ENCODE measurements at regions not wholly inside any gene's neighbourhood (a gene's known extent, or its start where the extent isn't known, plus 50 kb on each side); places are given as distances from the start of the nearest gene placed in this dataset.

GRCh38 chr18:11553098-11553940 is 56.1 kb upstream of the SLC35G4 start:
- ATAC-seq, result peak in 1 of 2 donors; percentile 53

- no peak for ATAC-seq
Observed at GRCh38 chr18:11548916-11549551, 60.4 kb upstream of the SLC35G4 start.

GRCh38 chr18:11548396-11548795 is 61.0 kb upstream of the SLC35G4 start:
- ATAC-seq, result no peak

GRCh38 chr18:11544060-11544633 is 65.2 kb upstream of the SLC35G4 start:
- ATAC-seq, result no peak

GRCh38 chr18:11541179-11541578 is 68.2 kb upstream of the SLC35G4 start:
- ATAC-seq, result no peak

GRCh38 chr18:11533942-11534496 is 75.4 kb upstream of the SLC35G4 start:
- ATAC-seq, result no peak

GRCh38 chr18:11533513-11533890 is 75.9 kb upstream of the SLC35G4 start:
- no peak for ATAC-seq

GRCh38 chr18:11532758-11533512 is 76.5 kb upstream of the SLC35G4 start:
- ATAC-seq, result no peak

- ATAC-seq, result no peak
Observed at GRCh38 chr18:11529081-11529480, 80.3 kb upstream of the SLC35G4 start.

GRCh38 chr18:11526675-11527074 is 82.7 kb upstream of the SLC35G4 start:
- ATAC-seq, result no peak

GRCh38 chr18:11523804-11524203 is 85.6 kb upstream of the SLC35G4 start:
- no peak for ATAC-seq

- ATAC-seq, result no peak
Observed at GRCh38 chr18:11522992-11523391, 86.4 kb upstream of the SLC35G4 start.

- no peak for ATAC-seq
Observed at GRCh38 chr18:11521853-11522252, 87.5 kb upstream of the SLC35G4 start.

GRCh38 chr18:11520536-11520935 is 88.9 kb upstream of the SLC35G4 start:
- ATAC-seq, result no peak

GRCh38 chr18:11518788-11519685 is 90.4 kb upstream of the SLC35G4 start:
- ATAC-seq, result no peak

GRCh38 chr18:11517704-11518103 is 91.7 kb upstream of the SLC35G4 start:
- no peak for ATAC-seq

GRCh38 chr18:11516751-11517503 is 92.5 kb upstream of the SLC35G4 start:
- no peak for ATAC-seq

- no peak for ATAC-seq
Observed at GRCh38 chr18:11514267-11514666, 95.1 kb upstream of the SLC35G4 start.

- ATAC-seq, result no peak
Observed at GRCh38 chr18:11512096-11513025, 97.0 kb upstream of the SLC35G4 start.
